Type B pancreatic cell (in vitro differentiated cells): ENCODE measurements at regions not wholly inside any gene's neighbourhood (a gene's known extent, or its start where the extent isn't known, plus 50 kb on each side); places are given as distances from the start of the nearest gene placed in this dataset.

Experiments used
- DNase-seq: peaks from one replicate; pipeline ENCODE4 v3.0.0; 2021; ENCODE audit warnings: mixed read lengths; ENCODE audit not compliant: unreplicated experiment; ENCODE audit errors: extremely low spot score
- H3K27ac Mint-ChIP-seq: 2 replicates; pipeline ENCODE4 v1.8.0; 2021; ENCODE audit warnings: mild to moderate bottlenecking, mixed read lengths
- H3K27me3 Mint-ChIP-seq: 2 replicates; pipeline ENCODE4 v1.8.0; 2021; ENCODE audit warnings: mixed read lengths
- H3K36me3 Mint-ChIP-seq: 2 replicates; pipeline ENCODE4 v1.8.0; 2021; ENCODE audit warnings: mixed read lengths
- H3K4me1 Mint-ChIP-seq: one replicate; pipeline ENCODE4 v1.8.0; 2021; ENCODE audit warnings: mixed read lengths; ENCODE audit not compliant: unreplicated experiment
- H3K4me3 Mint-ChIP-seq: 2 replicates; pipeline ENCODE4 v1.8.0; 2021; ENCODE audit warnings: mild to moderate bottlenecking, mixed read lengths
- H3K9me3 Mint-ChIP-seq: 2 replicates; pipeline ENCODE4 v1.8.0; 2021; ENCODE audit warnings: mixed read lengths
- CTCF ChIP-seq: fragments of 200-600 bp; sonication (generic); conservative IDR thresholded peaks from 2 replicates; pipeline ENCODE4 v1.5.0; 2021; ENCODE audit warnings: antibody characterized with exemption, mild to moderate bottlenecking

- DNase-seq: no peak
- H3K9me3 Mint-ChIP-seq: no peaks in the 10 kb centered on the region
- H3K27me3 Mint-ChIP-seq: no peaks in the 10 kb centered on the region
- H3K4me1 Mint-ChIP-seq: peaks cover 17% of the 10 kb centered on the region
- peaks cover 14% of the 10 kb centered on the region for H3K36me3 Mint-ChIP-seq
- no peak overlapping the region for H3K27ac Mint-ChIP-seq
- TF ChIP-seq CTCF: no peak
- H3K4me3 Mint-ChIP-seq: no peak overlapping the region
Measured at GRCh38 chr16:27665881-27666280, 115.9 kb downstream of the KATNIP start.

- DNase-seq: no peak
- peaks cover 28% of the 10 kb centered on the region for H3K36me3 Mint-ChIP-seq
- H3K4me3 Mint-ChIP-seq: no peak overlapping the region
- peaks cover 28% of the 10 kb centered on the region for H3K4me1 Mint-ChIP-seq
- H3K9me3 Mint-ChIP-seq: no peaks in the 10 kb centered on the region
- H3K27ac Mint-ChIP-seq: no peak overlapping the region
- no peak for TF ChIP-seq CTCF
- no peaks in the 10 kb centered on the region for H3K27me3 Mint-ChIP-seq
Measured at GRCh38 chr16:27670071-27670810, 120.3 kb downstream of the KATNIP start.

GRCh38 chr16:27671410-27671809, 121.5 kb downstream of the KATNIP start:
- peaks cover 30% of the 10 kb centered on the region for H3K36me3 Mint-ChIP-seq
- no peak for TF ChIP-seq CTCF
- DNase-seq: no peak
- H3K4me3 Mint-ChIP-seq: no peak overlapping the region
- no peak overlapping the region for H3K27ac Mint-ChIP-seq
- no peaks in the 10 kb centered on the region for H3K27me3 Mint-ChIP-seq
- peaks cover 30% of the 10 kb centered on the region for H3K4me1 Mint-ChIP-seq
- H3K9me3 Mint-ChIP-seq: no peaks in the 10 kb centered on the region

GRCh38 chr16:27676839-27677238, 126.9 kb downstream of the KATNIP start:
- peaks cover 33% of the 10 kb centered on the region for H3K4me1 Mint-ChIP-seq
- H3K27me3 Mint-ChIP-seq: no peaks in the 10 kb centered on the region
- peaks cover 53% of the 10 kb centered on the region for H3K36me3 Mint-ChIP-seq
- no peak overlapping the region for H3K4me3 Mint-ChIP-seq
- H3K9me3 Mint-ChIP-seq: no peaks in the 10 kb centered on the region
- H3K27ac Mint-ChIP-seq: peak overlapping the region; percentile 37
- TF ChIP-seq CTCF: no peak
- DNase-seq: no peak

GRCh38 chr16:27677263-27677662, 127.3 kb downstream of the KATNIP start:
- no peak overlapping the region for H3K4me3 Mint-ChIP-seq
- no peak for DNase-seq
- peak overlapping the region; percentile 37 for H3K27ac Mint-ChIP-seq
- TF ChIP-seq CTCF: no peak
- peaks cover 50% of the 10 kb centered on the region for H3K36me3 Mint-ChIP-seq
- H3K4me1 Mint-ChIP-seq: peaks cover 30% of the 10 kb centered on the region
- no peaks in the 10 kb centered on the region for H3K27me3 Mint-ChIP-seq
- H3K9me3 Mint-ChIP-seq: no peaks in the 10 kb centered on the region

- TF ChIP-seq CTCF: no peak
- Mint-ChIP-seq H3K9me3 (no peaks in the 10 kb centered on the region), H3K4me1 (peaks cover 27% of the 10 kb centered on the region), H3K27me3 (no peaks in the 10 kb centered on the region), H3K27ac (no peak overlapping the region), H3K36me3 (peaks cover 52% of the 10 kb centered on the region), H3K4me3 (no peak overlapping the region)
- no peak for DNase-seq
Measured at GRCh38 chr16:27678955-27679354, 129.0 kb downstream of the KATNIP start.
